HG03060 (cell line): ENCODE measurements at regions not wholly inside any gene's neighbourhood (a gene's known extent, or its start where the extent isn't known, plus 50 kb on each side); places are given as distances from the start of the nearest gene placed in this dataset.
"Not testable (repeated sequence)": the region's sequence is repeated elsewhere in the genome, so short reads cannot be mapped to it uniquely, and the experiment has no call there.

Experiments
- ATAC-seq: cut with Tn5 transposase; IDR thresholded peaks from one replicate; pipeline ENCODE4 v1.9.1; 2021; ENCODE audit warnings: low read depth, moderate number of reproducible peaks; ENCODE audit not compliant: unreplicated experiment

GRCh38 chr4:31146366-31146765 is 426.2 kb downstream of the PCDH7 start:
- no peak for ATAC-seq

- ATAC-seq, result no peak
These were observed 428.8 kb downstream of the PCDH7 start for GRCh38 chr4:31148990-31149389.

GRCh38 chr4:31156221-31156620 is 436.1 kb downstream of the PCDH7 start:
- no peak for ATAC-seq

DNA sequence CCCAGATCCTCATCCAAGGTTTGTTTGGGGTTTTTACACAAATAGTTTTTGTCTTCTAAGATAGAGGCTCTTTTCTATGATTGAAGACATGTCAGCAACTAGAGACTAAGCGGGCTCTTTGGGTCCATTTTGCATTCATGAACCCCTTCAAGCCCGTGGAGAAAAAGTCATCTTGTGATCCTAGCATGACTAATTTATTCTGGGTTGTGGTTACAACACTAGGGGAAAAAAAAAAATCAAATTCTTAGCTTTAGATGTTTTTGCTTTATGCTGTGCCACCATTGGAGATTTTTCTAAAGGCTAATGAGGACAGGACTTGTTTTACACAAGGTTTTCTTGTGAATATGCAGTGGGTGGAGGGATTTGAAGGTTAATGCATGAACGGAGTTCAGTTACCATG is 440.0 kb downstream of the PCDH7 start:
- no peak for ATAC-seq

DNA sequence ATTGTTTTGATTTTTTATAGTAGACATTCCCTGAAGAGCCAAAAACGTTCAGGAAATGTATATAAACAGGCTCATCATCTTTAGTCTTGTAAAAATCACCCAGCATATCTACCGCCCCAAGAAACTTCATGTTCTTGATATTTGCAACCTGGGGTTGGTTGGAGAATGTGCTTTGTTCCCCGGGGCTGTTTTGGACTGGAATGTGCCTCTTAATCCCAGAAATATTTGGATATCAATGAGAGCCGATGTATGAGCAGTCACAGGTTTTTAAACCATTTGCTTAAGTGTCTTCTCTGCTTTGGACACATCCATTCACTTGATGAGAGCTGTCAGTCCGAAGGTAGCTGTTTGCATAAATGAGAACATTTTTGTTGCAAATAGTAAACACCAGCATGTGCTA is 449.7 kb downstream of the PCDH7 start:
- no peak for ATAC-seq

GRCh38 chr4:31171362-31171761 is 451.2 kb downstream of the PCDH7 start:
- no peak for ATAC-seq

DNA sequence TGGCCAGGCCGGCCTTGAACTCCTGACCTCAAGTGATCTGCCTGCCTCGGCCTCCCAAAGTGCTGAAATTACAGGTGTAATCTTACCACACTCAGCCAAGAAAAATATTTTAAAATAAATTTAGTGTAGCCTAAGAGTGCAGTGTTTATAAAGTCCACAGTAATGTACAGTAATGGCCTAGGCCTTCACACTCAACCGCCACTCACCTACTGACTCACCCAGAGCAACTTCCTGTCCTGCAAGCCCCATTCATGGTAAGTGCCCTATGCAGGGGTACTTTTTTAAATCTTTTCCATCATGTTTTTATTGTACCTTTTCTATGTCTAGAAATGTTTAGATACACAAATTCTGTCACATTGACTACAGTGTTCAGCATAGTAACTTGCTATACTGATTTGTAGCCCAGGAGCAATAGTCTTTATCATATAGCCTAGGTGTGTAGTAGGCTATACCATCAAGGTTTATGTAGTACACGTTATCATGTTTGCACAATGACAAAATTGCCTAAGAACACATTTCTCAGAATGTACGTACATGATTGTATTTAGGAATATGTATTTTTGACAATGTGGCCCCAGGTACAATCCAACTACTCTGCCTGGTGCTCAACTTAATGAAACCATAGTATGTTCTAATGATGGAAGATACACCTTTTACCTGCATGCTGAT is 455.2 kb downstream of the PCDH7 start:
- no peak for ATAC-seq

DNA sequence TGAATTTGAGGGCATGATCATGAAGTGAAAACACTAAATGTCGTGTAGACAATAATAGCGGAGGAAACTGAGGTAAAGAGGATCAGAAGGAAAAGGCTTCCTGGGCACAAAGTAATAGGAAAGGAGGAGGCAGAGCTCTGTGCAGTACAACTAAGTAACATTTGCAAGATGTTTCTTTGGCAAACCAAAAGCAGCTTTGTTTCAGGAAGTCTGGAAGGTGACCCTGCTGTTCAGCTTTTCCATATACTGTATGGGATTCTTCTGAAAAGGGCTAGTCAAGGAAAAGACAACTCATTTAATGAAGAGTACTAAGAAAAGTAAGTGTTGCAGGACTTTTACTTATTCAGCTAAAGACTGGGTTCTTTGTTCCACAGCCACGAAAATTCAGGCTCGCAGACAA is 463.1 kb downstream of the PCDH7 start:
- no peak for ATAC-seq

- ATAC-seq, result no peak
These were observed 464.9 kb downstream of the PCDH7 start for GRCh38 chr4:31185014-31185585.

DNA sequence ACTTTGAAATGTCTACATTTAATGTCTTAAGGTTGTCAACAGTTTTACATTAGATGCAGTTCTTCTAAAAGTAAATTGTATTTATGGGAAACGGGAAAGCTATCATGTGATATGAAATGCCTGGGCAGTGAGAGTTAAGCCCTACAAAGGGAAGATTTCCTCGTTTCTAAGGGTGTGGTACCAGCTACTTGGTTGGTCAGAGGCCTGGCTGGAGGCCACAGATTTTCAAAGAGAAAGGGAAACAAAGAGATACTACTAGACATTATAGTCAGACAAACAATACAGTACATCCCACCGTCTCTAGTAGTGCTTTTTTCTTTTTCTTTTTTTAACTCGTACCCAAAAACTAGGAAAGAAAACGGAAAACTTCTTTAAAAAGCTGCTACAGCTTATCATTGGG is 467.8 kb downstream of the PCDH7 start:
- no peak for ATAC-seq

GRCh38 chr4:31189938-31190337 is 469.8 kb downstream of the PCDH7 start:
- ATAC-seq, result no peak

DNA sequence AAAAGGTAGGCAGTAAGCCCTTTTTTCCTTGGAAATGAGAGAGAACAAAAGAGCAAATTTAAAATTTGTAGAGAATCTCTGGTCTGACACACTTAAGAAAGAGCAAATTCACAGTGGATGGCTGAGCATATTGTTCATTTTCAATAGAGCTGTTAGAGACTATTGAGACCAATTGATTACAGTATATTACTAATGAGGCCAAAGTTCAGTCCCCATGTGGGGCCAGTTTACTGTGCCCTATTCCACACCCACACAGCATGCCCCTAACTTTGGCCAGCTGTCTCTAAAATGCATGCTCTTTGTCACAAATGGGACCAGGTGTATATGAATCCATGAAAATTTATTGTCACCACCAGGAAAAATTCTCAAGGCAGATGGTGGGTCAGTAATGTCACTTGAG is 470.5 kb downstream of the PCDH7 start:
- no peak for ATAC-seq

- ATAC-seq, result no peak
These were observed 472.2 kb downstream of the PCDH7 start for GRCh38 chr4:31192341-31192740.

- no peak for ATAC-seq
These were observed 473.4 kb downstream of the PCDH7 start for GRCh38 chr4:31193521-31193920.

- ATAC-seq, result no peak
These were observed 474.7 kb downstream of the PCDH7 start for GRCh38 chr4:31194823-31195222.

GRCh38 chr4:31199644-31200043 is 479.5 kb downstream of the PCDH7 start:
- ATAC-seq, result no peak

- ATAC-seq, result not testable (repeated sequence)
These were observed 481.9 kb downstream of the PCDH7 start for GRCh38 chr4:31202054-31202453.

DNA sequence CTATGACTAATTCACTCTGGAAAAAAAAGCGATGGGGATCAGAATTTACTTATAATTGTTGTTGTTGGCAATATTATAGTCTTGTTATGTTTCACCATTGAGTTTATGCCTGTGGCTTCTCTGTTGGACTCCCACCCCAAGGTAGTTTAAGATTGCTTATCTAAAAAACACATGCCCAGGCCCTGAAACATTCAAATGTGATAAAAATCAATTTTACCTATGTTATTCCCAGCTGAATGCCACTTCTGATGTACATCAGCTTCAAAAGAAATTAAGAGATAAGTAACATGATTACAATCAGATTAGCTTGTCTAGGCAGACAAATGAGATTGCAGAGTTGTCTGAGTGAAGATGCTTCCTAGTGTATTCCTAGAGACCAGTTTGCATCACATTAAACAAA is 484.7 kb downstream of the PCDH7 start:
- ATAC-seq, result no peak

DNA sequence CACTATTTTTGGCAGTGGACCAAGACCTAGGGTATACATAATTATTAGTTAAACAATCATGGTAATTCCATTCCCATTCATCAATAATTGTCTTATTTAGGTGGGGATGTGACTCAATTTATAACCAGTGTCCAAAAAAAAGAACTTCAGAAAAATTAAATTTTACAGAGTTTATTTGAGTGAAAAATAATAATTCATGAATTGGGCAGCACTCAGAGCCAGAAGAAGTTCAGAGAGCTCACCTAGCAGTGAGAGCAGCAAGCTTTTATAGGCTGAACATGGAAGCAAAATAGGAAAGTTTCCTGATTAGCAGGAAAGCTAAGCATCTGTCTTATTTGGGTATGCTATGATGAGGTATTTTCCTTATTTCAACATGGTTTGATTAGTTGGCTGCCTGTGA is 500.8 kb downstream of the PCDH7 start:
- no peak for ATAC-seq

DNA sequence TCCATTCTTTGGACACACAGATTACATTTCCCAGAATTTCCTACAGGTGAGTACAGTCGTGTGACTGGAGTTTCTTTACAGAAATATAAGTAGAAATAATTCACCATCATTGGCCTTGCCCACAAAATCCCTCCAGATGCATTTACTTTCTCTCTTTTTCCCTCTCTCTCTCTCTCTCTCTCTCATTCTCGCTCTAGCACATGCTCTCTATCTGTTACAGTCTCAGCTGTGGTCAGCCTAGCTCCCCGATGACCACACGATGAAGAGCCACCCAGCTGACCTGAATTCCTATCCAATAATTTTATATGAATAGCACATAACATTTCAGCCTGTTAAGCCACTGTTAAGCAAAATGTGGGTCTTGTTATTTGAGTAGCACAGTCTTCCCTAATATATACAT is 507.9 kb downstream of the PCDH7 start:
- no peak for ATAC-seq

GRCh38 chr4:31230594-31230993 is 510.4 kb downstream of the PCDH7 start:
- no peak for ATAC-seq

DNA sequence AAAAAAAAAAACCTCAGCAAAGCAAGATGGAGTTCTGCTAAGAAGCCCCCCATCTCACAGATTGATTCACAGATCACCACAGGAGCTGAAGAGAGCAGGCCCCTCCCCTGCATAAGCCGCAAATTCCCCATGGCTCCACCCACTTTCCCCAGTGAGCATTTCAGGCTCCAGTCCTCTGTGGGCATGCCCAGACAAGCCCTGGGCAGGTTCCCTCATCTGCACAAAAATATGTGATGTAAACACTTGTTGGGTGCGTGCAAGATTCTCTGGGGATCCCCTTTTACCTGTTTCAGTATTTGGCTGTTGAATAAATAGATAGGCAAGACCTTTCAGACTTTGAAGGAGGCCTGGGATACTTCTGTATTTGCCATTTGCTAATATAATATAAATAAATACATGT is 514.3 kb downstream of the PCDH7 start:
- ATAC-seq, result peak; percentile 55

DNA sequence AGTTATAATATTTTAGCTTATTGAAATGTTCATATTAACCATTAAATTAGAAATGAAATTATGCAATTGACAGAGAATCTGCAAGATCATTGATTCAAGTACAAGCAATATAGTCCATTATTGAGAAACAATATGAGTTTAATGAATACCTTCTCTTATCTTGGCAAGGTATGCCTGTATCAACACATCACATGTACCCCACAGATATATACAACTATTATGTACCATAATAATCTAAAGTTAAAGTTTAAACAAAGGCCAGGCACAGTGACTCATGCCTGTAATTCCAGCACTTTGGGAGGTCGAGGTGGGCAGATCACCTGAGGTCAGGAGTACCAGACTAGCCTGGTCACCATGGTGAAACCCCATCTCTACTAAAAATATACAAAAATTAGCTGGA is 514.7 kb downstream of the PCDH7 start:
- peak; percentile 13 for ATAC-seq
